Vagina (tissue), 2 donors: ENCODE measurements at regions not wholly inside any gene's neighbourhood (a gene's known extent, or its start where the extent isn't known, plus 50 kb on each side); places are given as distances from the start of the nearest gene placed in this dataset.

Source experiments
- CTCF ChIP-seq, 3 experiments: fragments of 450-650 bp in 2 of 3; fragments of 200-600 bp in 1 of 3; sonication (generic) in 1 of 3; IDR thresholded peaks; one replicate each; pipeline ENCODE4 v1.5.1; 2017 to 2019; ENCODE audit warnings: antibody characterized with exemption in 3 of 3, mild to moderate bottlenecking in 2 of 3, moderate library complexity in 2 of 3
- POLR2A ChIP-seq, 2 donors: fragments of 450-650 bp; IDR thresholded peaks; one replicate each; pipeline ENCODE4 v1.6.1; 2017; ENCODE audit warnings: antibody characterized with exemption in 2 of 2, mild to moderate bottlenecking in 2 of 2, moderate library complexity in 2 of 2
- POLR2AphosphoS5 ChIP-seq, 2 donors: sonication (generic); formaldehyde crosslinking; IDR thresholded peaks; one replicate each; pipeline ENCODE4 v1.9.0; 2017; ENCODE audit warnings: antibody characterized with exemption in 2 of 2, mild to moderate bottlenecking in 2 of 2, low read depth in 1 of 2; ENCODE audit not compliant: insufficient read depth in 1 of 2

GRCh38 chr15:66931768-66932633 is 133.4 kb upstream of the SMAD3 start:
- TF ChIP-seq CTCF (IDR thresholded peaks at IDR 0.05) (no peak), POLR2AphosphoS5 (IDR thresholded peaks at IDR 0.05; ENCODE audit: insufficient read depth in 1 of 2, low read depth in 1 of 2) (no peak), POLR2A (IDR thresholded peaks at IDR 0.05) (no peak)
